OCI-LY1 (cell line): ENCODE measurements at regions not wholly inside any gene's neighbourhood (a gene's known extent, or its start where the extent isn't known, plus 50 kb on each side); places are given as distances from the start of the nearest gene placed in this dataset.

Experiments
- H2AFZ ChIP-seq: fragments of 200-600 bp; sonication (generic), shearing (Covaris generic); 2 replicates; pipeline ENCODE4 v1.6.0; 2014; ENCODE audit warnings: antibody characterized with exemption, mild to moderate bottlenecking, low read length
- H3F3A ChIP-seq: fragments of 200-600 bp; sonication (generic), shearing (Covaris generic); 2 replicates; pipeline ENCODE4 v1.6.0; 2014; ENCODE audit warnings: mild to moderate bottlenecking, antibody characterized with exemption, low read length, moderate library complexity; ENCODE audit not compliant: insufficient read depth
- H3K27ac ChIP-seq: fragments of 200-600 bp; sonication (generic); 2 replicates; pipeline ENCODE4 v1.5.1; 2014; ENCODE audit warnings: low read length, mixed run types, mild to moderate bottlenecking, low read depth; ENCODE audit not compliant: poor library complexity, severe bottlenecking
- H3K27me3 ChIP-seq: fragments of 200-600 bp; sonication (generic); 2 replicates; pipeline ENCODE4 v1.6.0; 2014; ENCODE audit warnings: antibody characterized with exemption, mild to moderate bottlenecking, low read length, moderate library complexity; ENCODE audit not compliant: insufficient read depth
- H3K36me3 ChIP-seq: fragments of 200-600 bp; sonication (generic); 2 replicates; pipeline ENCODE4 v1.6.1; 2014; ENCODE audit warnings: mild to moderate bottlenecking, antibody characterized with exemption, low read length, moderate library complexity, mixed read lengths; ENCODE audit not compliant: insufficient read depth
- H3K4me1 ChIP-seq: fragments of 200-600 bp; sonication (generic); 2 replicates; pipeline ENCODE4 v1.5.1; 2014; ENCODE audit warnings: mild to moderate bottlenecking, low read length, moderate library complexity; ENCODE audit not compliant: insufficient read depth, severe bottlenecking
- H3K4me2 ChIP-seq: fragments of 200-600 bp; sonication (generic), shearing (Covaris generic); 2 replicates; pipeline ENCODE4 v1.6.1; 2014; ENCODE audit warnings: low read length
- H3K4me3 ChIP-seq: fragments of 200-600 bp; sonication (generic); 2 replicates; pipeline ENCODE4 v1.5.1; 2014; ENCODE audit warnings: low read length, low read depth, mild to moderate bottlenecking, mixed read lengths; ENCODE audit not compliant: poor library complexity, severe bottlenecking
- H3K79me2 ChIP-seq: fragments of 200-600 bp; shearing (Covaris generic); 2 replicates; pipeline ENCODE4 v1.6.1; 2016; ENCODE audit warnings: mixed run types, low read length, mixed read lengths; ENCODE audit not compliant: insufficient read depth
- H3K9ac ChIP-seq: fragments of 200-600 bp; sonication (generic), shearing (Covaris generic); 2 replicates; pipeline ENCODE4 v1.6.1; 2014; ENCODE audit warnings: mild to moderate bottlenecking, low read length, mixed read lengths
- H3K9me2 ChIP-seq: fragments of 200-600 bp; sonication (generic), shearing (Covaris generic); 2 replicates; pipeline ENCODE4 v1.6.1; 2014; ENCODE audit warnings: low read depth, mild to moderate bottlenecking, low read length, mixed read lengths
- H3K9me3 ChIP-seq: fragments of 200-600 bp; shearing (Covaris generic); 2 replicates; pipeline ENCODE4 v1.6.1; 2014; ENCODE audit warnings: low read length, mixed read lengths
- H4K20me1 ChIP-seq: fragments of 200-600 bp; sonication (generic), shearing (Covaris generic); 2 replicates; pipeline ENCODE4 v1.6.0; 2016; ENCODE audit warnings: mild to moderate bottlenecking, low read length; ENCODE audit not compliant: insufficient read depth
- CTCF ChIP-seq: fragments of 200-600 bp; sonication (generic), shearing (Covaris generic); IDR thresholded peaks from 2 replicates; pipeline ENCODE4 v1.5.1; 2017; ENCODE audit warnings: mild to moderate bottlenecking, antibody characterized with exemption, low read length, moderate library complexity, mixed read lengths
- EZH2 ChIP-seq: fragments of 200-600 bp; sonication (generic), shearing (Covaris generic); IDR thresholded peaks from 2 replicates; pipeline ENCODE4 v1.8.0; 2017; ENCODE audit warnings: borderline replicate concordance, mixed run types, mild to moderate bottlenecking, antibody characterized with exemption, low read length, moderate library complexity, mixed read lengths

GRCh38 chr12:47561746-47562145, 144.1 kb downstream of the RPAP3 start:
- Histone ChIP-seq H3K4me3 (no peak overlapping the region), H3K4me1 (no peaks in the 10 kb centered on the region), H2AFZ (no peak overlapping the region), H3K27ac (no peak overlapping the region), H3K9me3 (no peaks in the 10 kb centered on the region), H3K27me3 (no peaks in the 10 kb centered on the region), H3K79me2 (no peaks in the 10 kb centered on the region), H3K9ac (no peak overlapping the region), H4K20me1 (no peaks in the 10 kb centered on the region), H3F3A (no peaks in the 10 kb centered on the region), H3K4me2 (no peak overlapping the region), H3K9me2 (no peaks in the 10 kb centered on the region), H3K36me3 (no peaks in the 10 kb centered on the region)
- TF ChIP-seq CTCF: no peak
- no peak for TF ChIP-seq EZH2

- no peaks in the 10 kb centered on the region for H3K9me3 ChIP-seq
- no peaks in the 10 kb centered on the region for H3K79me2 ChIP-seq
- H3K9ac ChIP-seq: no peak overlapping the region
- no peak overlapping the region for H2AFZ ChIP-seq
- H4K20me1 ChIP-seq: no peaks in the 10 kb centered on the region
- H3K4me1 ChIP-seq: no peaks in the 10 kb centered on the region
- no peak overlapping the region for H3K4me2 ChIP-seq
- H3K27ac ChIP-seq: no peak overlapping the region
- no peaks in the 10 kb centered on the region for H3K27me3 ChIP-seq
- no peak overlapping the region for H3K4me3 ChIP-seq
- no peaks in the 10 kb centered on the region for H3K9me2 ChIP-seq
- TF ChIP-seq CTCF (no peak), EZH2 (no peak)
- no peaks in the 10 kb centered on the region for H3F3A ChIP-seq
- H3K36me3 ChIP-seq: no peaks in the 10 kb centered on the region
Measured at GRCh38 chr12:47560415-47560814, 145.4 kb downstream of the RPAP3 start.

GRCh38 chr12:47558625-47559345, 147.0 kb downstream of the RPAP3 start:
- Histone ChIP-seq H3K4me2 (no peak overlapping the region), H4K20me1 (no peaks in the 10 kb centered on the region), H3K9me3 (no peaks in the 10 kb centered on the region), H3F3A (no peaks in the 10 kb centered on the region), H3K4me3 (no peak overlapping the region), H3K79me2 (no peaks in the 10 kb centered on the region), H3K27ac (no peak overlapping the region), H3K9ac (no peak overlapping the region), H3K4me1 (no peaks in the 10 kb centered on the region), H3K9me2 (no peaks in the 10 kb centered on the region), H3K27me3 (no peaks in the 10 kb centered on the region), H2AFZ (no peak overlapping the region), H3K36me3 (no peaks in the 10 kb centered on the region)
- TF ChIP-seq CTCF (no peak), EZH2 (no peak)
